CD14-positive monocyte (primary cell): ENCODE measurements at regions not wholly inside any gene's neighbourhood (a gene's known extent, or its start where the extent isn't known, plus 50 kb on each side); places are given as distances from the start of the nearest gene placed in this dataset.

Experiments used
- DNase-seq, 3 donors: peaks; one replicate each; pipeline ENCODE4 v3.0.0-alpha.2; 2011 to 2022
- H2AFZ ChIP-seq: 2 replicates; pipeline ENCODE4 v1.6.0; 2012; ENCODE audit warnings: mild to moderate bottlenecking, low read depth, low read length, inconsistent platforms; ENCODE audit not compliant: insufficient read depth, poor library complexity, severe bottlenecking
- H3K27ac ChIP-seq, 2 donors: 1 replicate in 1 of 2; 2 replicates in 1 of 2; pipeline ENCODE4 v1.5.1; 2012 to 2013; ENCODE audit warnings: low read length in 2 of 2, control low read depth in 1 of 2, inconsistent platforms in 1 of 2, low read depth in 1 of 2, mild to moderate bottlenecking in 1 of 2
- H3K27me3 ChIP-seq, 2 donors: one replicate each; pipeline versions ENCODE4 v1.6.0 to v1.6.1; 2011 to 2013; ENCODE audit warnings: low read length in 2 of 2; ENCODE audit not compliant: control insufficient read depth in 2 of 2, insufficient read depth in 2 of 2
- H3K36me3 ChIP-seq, 2 donors: replicated peaks in 1 of 2; 1 replicate in 1 of 2; 2 replicates in 1 of 2; pipeline versions ENCODE4 v1.5.1 to v1.6.1; 2012 to 2013; ENCODE audit warnings: low read length in 2 of 2, control low read depth in 1 of 2, inconsistent platforms in 1 of 2, mild to moderate bottlenecking in 1 of 2; ENCODE audit not compliant: insufficient read depth in 2 of 2, control insufficient read depth in 1 of 2
- H3K4me1 ChIP-seq, 2 donors: 1 replicate in 1 of 2; 2 replicates in 1 of 2; pipeline versions ENCODE4 v1.5.1 to v1.6.1; 2012 to 2013; ENCODE audit warnings: low read length in 2 of 2, control low read depth in 1 of 2, inconsistent platforms in 1 of 2, mild to moderate bottlenecking in 1 of 2, moderate library complexity in 1 of 2; ENCODE audit not compliant: insufficient read depth in 2 of 2, control insufficient read depth in 1 of 2
- H3K4me2 ChIP-seq: replicated peaks from 2 replicates; pipeline ENCODE3; 2012; ENCODE audit warnings: low read length, moderate library complexity, mild to moderate bottlenecking; ENCODE audit not compliant: poor library complexity, severe bottlenecking; ENCODE audit errors: extremely low read depth
- H3K4me3 ChIP-seq, 3 experiments: fragments of 200-600 bp in 1 of 3; sonication (generic) in 1 of 3; replicated peaks in 1 of 3; 1 replicate in 2 of 3; 2 replicates in 1 of 3; pipeline ENCODE4 v1.5.1; 2011 to 2013; ENCODE audit warnings: low read length in 3 of 3, mild to moderate bottlenecking in 3 of 3, control low read depth in 2 of 3, low read depth in 2 of 3, inconsistent platforms in 1 of 3, moderate library complexity in 1 of 3
- H3K79me2 ChIP-seq: 2 replicates; pipeline ENCODE4 v1.6.0; 2012; ENCODE audit warnings: mild to moderate bottlenecking, control low read depth, inconsistent platforms, low read length, moderate library complexity; ENCODE audit not compliant: insufficient read depth
- H3K9ac ChIP-seq: 2 replicates; pipeline ENCODE4 v1.6.0; 2017; ENCODE audit warnings: low read length, mild to moderate bottlenecking; ENCODE audit not compliant: insufficient read depth, poor library complexity, severe bottlenecking
- H3K9me3 ChIP-seq, 2 donors: replicated peaks in 1 of 2; 1 replicate in 1 of 2; 2 replicates in 1 of 2; pipeline versions ENCODE4 v1.5.1 to v1.6.1; 2012 to 2013; ENCODE audit warnings: low read length in 2 of 2, control low read depth in 1 of 2; ENCODE audit not compliant: control insufficient read depth in 1 of 2, insufficient read depth in 1 of 2
- H4K20me1 ChIP-seq: 2 replicates; pipeline ENCODE4 v1.6.0; 2012; ENCODE audit warnings: mild to moderate bottlenecking, low read length, control low read depth, moderate library complexity; ENCODE audit not compliant: insufficient read depth
- H3K27ac Mint-ChIP-seq, 7 donors: one replicate each; pipeline ENCODE4 v1.8.0; 2020; ENCODE audit warnings: mild to moderate bottlenecking in 7 of 7, mixed read lengths in 7 of 7, moderate library complexity in 6 of 7, inconsistent platforms in 2 of 7
- H3K27me3 Mint-ChIP-seq, 3 donors: one replicate each; pipeline ENCODE4 v1.8.0; 2021 to 2022; ENCODE audit warnings: low read depth in 3 of 3, mild to moderate bottlenecking in 3 of 3, mixed read lengths in 3 of 3, moderate library complexity in 3 of 3, inconsistent platforms in 1 of 3
- H3K36me3 Mint-ChIP-seq, 2 donors: one replicate each; pipeline ENCODE4 v1.8.0; 2020; ENCODE audit warnings: mixed read lengths in 2 of 2, inconsistent platforms in 1 of 2, mild to moderate bottlenecking in 1 of 2
- H3K4me1 Mint-ChIP-seq: one replicate; pipeline ENCODE4 v1.8.0; 2020; ENCODE audit warnings: mild to moderate bottlenecking, mixed read lengths
- H3K4me3 Mint-ChIP-seq, 2 donors: one replicate each; pipeline ENCODE4 v1.8.0; 2020; ENCODE audit warnings: mild to moderate bottlenecking in 2 of 2, mixed read lengths in 2 of 2, moderate library complexity in 1 of 2
- H3K9me3 Mint-ChIP-seq, 7 donors: one replicate each; pipeline ENCODE4 v1.8.0; 2020 to 2022; ENCODE audit warnings: mixed read lengths in 7 of 7, mild to moderate bottlenecking in 6 of 7, moderate library complexity in 6 of 7, inconsistent platforms in 2 of 7
- WGBS: methylation state at CpG from one replicate; pipeline ENCODE4 v1.1.5; 2013; ENCODE audit warnings: missing lambda C conversion rate; ENCODE audit not compliant: insufficient coverage; 5-methylcytosine and 5-hydroxymethylcytosine counted together
- intact Hi-C, 2 donors: fragments of 100-400 bp; cut with micrococcal nuclease; formaldehyde crosslinking; loops; one replicate each; pipeline versions ENCODE4 v1.15.0 to v1.15.1; 2023
- TF ChIP-seq, protein P1 (sequence below): fragments of 200-600 bp; IDR thresholded peaks from one replicate; pipeline ENCODE4 v1.8.0; 2022; ENCODE audit warnings: antibody characterized with exemption, mild to moderate bottlenecking

DNA sequence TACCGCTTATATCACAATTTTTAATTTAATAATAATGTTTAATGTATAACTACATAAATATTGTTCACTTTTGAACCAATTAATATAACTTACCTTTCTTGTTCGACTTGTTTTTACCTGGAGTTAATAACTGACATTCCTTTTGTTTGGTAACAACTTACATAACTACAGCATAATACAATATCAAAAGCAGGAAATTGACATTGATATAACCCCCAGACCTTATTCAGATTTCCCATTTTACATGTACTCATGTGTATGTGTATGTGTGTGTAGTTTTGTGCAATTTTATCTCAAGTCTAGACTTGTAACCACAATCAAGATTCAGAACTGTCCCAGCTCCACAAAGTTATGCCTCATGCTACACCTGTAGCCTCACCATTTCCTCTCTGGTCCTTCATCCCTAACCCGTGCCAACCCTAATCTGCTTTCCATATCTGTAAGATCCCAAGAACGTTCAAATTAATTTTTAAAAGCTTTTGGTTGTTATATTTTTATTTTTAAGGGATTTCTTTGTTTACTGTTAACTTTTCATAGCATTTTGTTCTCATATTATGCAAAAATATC is 190.6 kb downstream of the MANEA start:
- no peak overlapping the region for H2AFZ ChIP-seq
- no peaks in the 10 kb centered on the region for H3K27me3 ChIP-seq
- H3K4me3 ChIP-seq = no peak overlapping the region
- no peak overlapping the region for H3K4me3 Mint-ChIP-seq
- no peak overlapping the region for H3K4me2 ChIP-seq
- no peaks in the 10 kb centered on the region for H4K20me1 ChIP-seq
- H3K9me3 ChIP-seq = no peaks in the 10 kb centered on the region
- no peak overlapping the region for H3K9ac ChIP-seq
- H3K27me3 Mint-ChIP-seq = no peaks in the 10 kb centered on the region
- no peaks in the 10 kb centered on the region for H3K36me3 Mint-ChIP-seq
- no peaks in the 10 kb centered on the region for H3K36me3 ChIP-seq
- H3K27ac ChIP-seq = no peak overlapping the region
- H3K27ac Mint-ChIP-seq = no peak overlapping the region
- intact Hi-C loops = no loop called here
- no peaks in the 10 kb centered on the region for H3K4me1 Mint-ChIP-seq
- no peaks in the 10 kb centered on the region for H3K4me1 ChIP-seq
- WGBS = no CpG with 5 or more reads among the region's 4 CpGs
- TF ChIP-seq, protein P1, sequence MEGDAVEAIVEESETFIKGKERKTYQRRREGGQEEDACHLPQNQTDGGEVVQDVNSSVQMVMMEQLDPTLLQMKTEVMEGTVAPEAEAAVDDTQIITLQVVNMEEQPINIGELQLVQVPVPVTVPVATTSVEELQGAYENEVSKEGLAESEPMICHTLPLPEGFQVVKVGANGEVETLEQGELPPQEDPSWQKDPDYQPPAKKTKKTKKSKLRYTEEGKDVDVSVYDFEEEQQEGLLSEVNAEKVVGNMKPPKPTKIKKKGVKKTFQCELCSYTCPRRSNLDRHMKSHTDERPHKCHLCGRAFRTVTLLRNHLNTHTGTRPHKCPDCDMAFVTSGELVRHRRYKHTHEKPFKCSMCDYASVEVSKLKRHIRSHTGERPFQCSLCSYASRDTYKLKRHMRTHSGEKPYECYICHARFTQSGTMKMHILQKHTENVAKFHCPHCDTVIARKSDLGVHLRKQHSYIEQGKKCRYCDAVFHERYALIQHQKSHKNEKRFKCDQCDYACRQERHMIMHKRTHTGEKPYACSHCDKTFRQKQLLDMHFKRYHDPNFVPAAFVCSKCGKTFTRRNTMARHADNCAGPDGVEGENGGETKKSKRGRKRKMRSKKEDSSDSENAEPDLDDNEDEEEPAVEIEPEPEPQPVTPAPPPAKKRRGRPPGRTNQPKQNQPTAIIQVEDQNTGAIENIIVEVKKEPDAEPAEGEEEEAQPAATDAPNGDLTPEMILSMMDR = no peak
- H3K79me2 ChIP-seq = no peaks in the 10 kb centered on the region
- DNase-seq = no peak
- no peaks in the 10 kb centered on the region for H3K9me3 Mint-ChIP-seq

DNA sequence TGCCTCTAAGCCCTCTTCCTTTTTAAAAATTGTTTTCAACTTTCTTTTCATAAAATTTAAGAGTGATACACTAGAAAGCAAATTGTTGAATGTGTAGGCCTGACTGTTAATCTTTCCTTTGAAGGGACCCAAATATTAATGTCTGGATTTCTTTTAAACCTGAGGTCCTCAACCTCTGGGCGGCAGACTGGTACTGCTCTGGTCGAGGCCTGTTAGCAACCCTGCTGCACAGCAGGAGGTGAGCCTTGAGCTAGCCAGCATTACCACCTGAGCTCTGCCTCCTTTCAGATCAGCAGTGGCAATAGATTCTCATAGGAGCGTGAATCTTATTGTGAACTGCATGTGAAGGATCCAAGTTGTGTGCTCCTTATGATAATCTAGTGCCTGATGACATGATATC is 191.2 kb downstream of the MANEA start:
- no peak overlapping the region for H3K4me2 ChIP-seq
- H4K20me1 ChIP-seq = no peaks in the 10 kb centered on the region
- intact Hi-C loops = no loop called here
- 40% methylated on average over 2 of the region's 3 CpGs for WGBS
- H3K36me3 Mint-ChIP-seq = no peaks in the 10 kb centered on the region
- no peaks in the 10 kb centered on the region for H3K9me3 Mint-ChIP-seq
- no peak for DNase-seq
- no peaks in the 10 kb centered on the region for H3K27me3 ChIP-seq
- H3K4me3 ChIP-seq = no peak overlapping the region
- H3K27me3 Mint-ChIP-seq = no peaks in the 10 kb centered on the region
- H3K79me2 ChIP-seq = no peaks in the 10 kb centered on the region
- H3K27ac ChIP-seq = no peak overlapping the region
- H3K27ac Mint-ChIP-seq = no peak overlapping the region
- no peaks in the 10 kb centered on the region for H3K36me3 ChIP-seq
- H3K4me1 Mint-ChIP-seq = no peaks in the 10 kb centered on the region
- TF ChIP-seq, protein P1 = no peak
- no peak overlapping the region for H2AFZ ChIP-seq
- no peaks in the 10 kb centered on the region for H3K9me3 ChIP-seq
- no peak overlapping the region for H3K9ac ChIP-seq
- no peaks in the 10 kb centered on the region for H3K4me1 ChIP-seq
- no peak overlapping the region for H3K4me3 Mint-ChIP-seq
